22Rv1 (cell line): ENCODE measurements at regions not wholly inside any gene's neighbourhood (a gene's known extent, or its start where the extent isn't known, plus 50 kb on each side); places are given as distances from the start of the nearest gene placed in this dataset.
A peak's percentile ranks its signal among the peaks of the same experiment; 100 is the strongest.

Source experiments
- H3K27ac ChIP-seq: fragments of 450-650 bp; 2 replicates; pipeline ENCODE4 v1.5.1; 2017
- ZFX ChIP-seq: fragments of 450-650 bp; IDR thresholded peaks from 2 replicates; pipeline ENCODE4 v1.6.1; 2017; ENCODE audit warnings: antibody characterized with exemption, borderline replicate concordance
- TF ChIP-seq, protein P1 (sequence below): fragments of 450-650 bp; IDR thresholded peaks from 2 replicates; pipeline ENCODE4 v1.5.1; 2017; ENCODE audit warnings: mild to moderate bottlenecking

GRCh38 chr6:142633317-142633716 is 311.7 kb downstream of the HIVEP2 start:
- no peak for TF ChIP-seq ZFX
- TF ChIP-seq, protein P1, sequence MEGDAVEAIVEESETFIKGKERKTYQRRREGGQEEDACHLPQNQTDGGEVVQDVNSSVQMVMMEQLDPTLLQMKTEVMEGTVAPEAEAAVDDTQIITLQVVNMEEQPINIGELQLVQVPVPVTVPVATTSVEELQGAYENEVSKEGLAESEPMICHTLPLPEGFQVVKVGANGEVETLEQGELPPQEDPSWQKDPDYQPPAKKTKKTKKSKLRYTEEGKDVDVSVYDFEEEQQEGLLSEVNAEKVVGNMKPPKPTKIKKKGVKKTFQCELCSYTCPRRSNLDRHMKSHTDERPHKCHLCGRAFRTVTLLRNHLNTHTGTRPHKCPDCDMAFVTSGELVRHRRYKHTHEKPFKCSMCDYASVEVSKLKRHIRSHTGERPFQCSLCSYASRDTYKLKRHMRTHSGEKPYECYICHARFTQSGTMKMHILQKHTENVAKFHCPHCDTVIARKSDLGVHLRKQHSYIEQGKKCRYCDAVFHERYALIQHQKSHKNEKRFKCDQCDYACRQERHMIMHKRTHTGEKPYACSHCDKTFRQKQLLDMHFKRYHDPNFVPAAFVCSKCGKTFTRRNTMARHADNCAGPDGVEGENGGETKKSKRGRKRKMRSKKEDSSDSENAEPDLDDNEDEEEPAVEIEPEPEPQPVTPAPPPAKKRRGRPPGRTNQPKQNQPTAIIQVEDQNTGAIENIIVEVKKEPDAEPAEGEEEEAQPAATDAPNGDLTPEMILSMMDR: no peak

DNA sequence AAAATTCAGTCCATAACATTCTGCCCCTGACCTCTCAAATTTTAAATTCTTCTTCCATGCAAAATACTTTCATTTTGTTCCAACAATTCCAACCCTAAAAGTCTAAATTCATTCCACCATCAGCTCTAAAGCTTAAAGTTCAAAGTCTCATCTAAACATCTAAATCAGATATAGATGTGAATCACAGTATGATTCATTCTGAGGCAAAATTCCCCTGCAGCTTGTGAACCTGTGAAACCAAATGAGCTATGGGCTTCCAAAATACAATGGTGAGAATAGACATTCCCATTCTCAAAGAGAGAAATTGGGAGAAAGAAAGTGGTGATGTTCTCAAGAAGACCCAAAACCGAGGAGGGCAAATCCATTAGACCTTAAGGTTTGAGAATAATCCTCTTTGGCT is 309.8 kb downstream of the HIVEP2 start:
- H3K27ac ChIP-seq: no peak overlapping the region
- no peak for TF ChIP-seq ZFX
- TF ChIP-seq, protein P1: no peak

More at GRCh38 chr6:142633317-142633716, 311.7 kb downstream of the HIVEP2 start:
- no peak overlapping the region for H3K27ac ChIP-seq

DNA sequence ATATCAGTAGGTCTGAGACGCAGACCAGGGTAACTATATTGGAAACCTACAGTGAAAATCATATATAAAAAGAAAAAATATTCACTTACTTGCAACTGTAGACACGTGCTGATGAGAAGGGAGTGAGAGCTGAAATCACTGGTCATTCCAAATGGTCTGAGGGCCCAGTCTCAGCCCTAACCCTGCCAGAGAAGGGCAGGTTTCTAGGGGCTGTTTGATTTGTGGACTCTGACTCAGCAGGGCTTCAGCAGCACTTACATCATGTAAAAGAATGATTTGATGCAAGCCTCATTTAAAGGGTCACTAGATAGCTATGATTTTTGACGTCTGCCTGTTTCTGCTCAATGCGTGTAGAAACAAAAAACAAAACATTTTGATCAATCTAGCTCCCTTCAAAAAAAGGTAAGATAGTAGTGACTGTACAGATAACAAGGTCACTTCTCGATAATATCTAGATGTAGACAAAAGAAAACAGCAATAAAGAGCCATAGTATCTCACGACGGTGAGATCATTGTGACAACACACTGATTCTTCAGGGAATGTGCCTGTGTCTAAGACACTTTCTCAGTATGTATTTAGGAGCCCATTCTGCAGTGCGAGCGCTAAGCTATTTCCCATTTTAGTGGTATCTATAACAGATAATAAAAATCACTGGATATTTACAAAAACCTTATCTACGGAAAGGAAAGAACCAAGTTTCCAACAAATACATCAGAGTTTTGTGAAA is 307.2 kb downstream of the HIVEP2 start:
- TF ChIP-seq ZFX: no peak
- TF ChIP-seq, protein P1: no peak

DNA sequence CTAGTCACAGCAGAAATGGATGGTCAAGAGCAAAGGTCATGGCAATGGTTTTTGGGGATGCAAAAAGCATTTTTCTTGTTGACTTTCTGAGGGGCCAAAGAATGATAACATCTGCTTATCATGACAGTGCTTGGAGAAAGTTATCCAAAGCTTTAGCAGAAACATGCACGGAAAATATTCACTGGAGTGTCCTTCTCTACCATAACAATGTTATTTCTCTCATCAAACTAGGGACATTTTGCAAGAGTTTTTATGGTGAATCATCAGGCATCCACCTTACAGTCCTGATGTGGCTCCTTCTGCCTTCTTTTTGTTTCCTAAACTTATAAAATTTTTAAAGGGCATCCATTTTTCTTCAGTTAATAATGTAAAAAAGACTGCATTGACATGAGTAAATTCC is 302.3 kb downstream of the HIVEP2 start:
- H3K27ac ChIP-seq: no peak overlapping the region
- TF ChIP-seq ZFX: no peak
- TF ChIP-seq, protein P1: no peak

More for the DNA sequence above, 307.2 kb downstream of the HIVEP2 start:
- H3K27ac ChIP-seq: no peak overlapping the region

DNA sequence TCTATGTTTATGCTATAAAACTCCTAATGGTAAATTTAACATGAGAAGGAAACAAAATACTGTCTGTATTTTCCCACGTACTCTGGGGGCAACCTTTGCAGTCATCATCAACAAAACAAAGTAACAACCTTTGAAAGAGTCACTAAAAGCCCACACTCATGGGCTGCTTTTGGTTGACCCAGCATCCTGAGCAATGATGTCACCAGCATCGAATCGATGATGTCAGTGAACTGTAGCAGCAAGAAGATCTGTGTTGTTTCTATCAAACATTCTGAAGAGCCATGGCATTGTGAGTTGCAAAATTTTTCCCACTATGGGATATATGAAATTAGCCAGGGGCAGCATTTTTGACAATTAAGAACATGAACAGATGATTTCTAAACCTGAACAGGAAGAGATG is 300.1 kb downstream of the HIVEP2 start:
- TF ChIP-seq ZFX: no peak
- TF ChIP-seq, protein P1: no peak
- no peak overlapping the region for H3K27ac ChIP-seq

DNA sequence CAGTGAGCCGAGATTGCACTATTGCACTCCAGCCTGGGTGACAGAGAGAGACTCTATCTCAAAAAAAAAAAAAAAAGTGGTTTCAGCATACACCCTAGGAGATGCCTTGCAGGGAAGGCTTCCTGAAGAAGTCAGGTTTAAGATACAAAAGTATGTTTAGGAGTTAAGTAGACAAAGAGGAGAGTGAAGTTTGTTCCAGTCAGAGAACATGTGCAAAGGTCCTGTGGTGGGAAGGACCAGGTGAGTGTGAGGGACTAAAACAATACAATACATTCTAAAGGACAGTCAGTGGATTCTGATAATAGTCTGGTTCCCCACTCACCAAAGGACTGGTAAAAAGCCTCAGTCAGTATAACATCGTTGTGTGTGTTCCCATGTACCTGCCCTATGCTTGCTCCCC is 299.3 kb downstream of the HIVEP2 start:
- TF ChIP-seq ZFX: no peak
- TF ChIP-seq, protein P1: no peak
- H3K27ac ChIP-seq: no peak overlapping the region

DNA sequence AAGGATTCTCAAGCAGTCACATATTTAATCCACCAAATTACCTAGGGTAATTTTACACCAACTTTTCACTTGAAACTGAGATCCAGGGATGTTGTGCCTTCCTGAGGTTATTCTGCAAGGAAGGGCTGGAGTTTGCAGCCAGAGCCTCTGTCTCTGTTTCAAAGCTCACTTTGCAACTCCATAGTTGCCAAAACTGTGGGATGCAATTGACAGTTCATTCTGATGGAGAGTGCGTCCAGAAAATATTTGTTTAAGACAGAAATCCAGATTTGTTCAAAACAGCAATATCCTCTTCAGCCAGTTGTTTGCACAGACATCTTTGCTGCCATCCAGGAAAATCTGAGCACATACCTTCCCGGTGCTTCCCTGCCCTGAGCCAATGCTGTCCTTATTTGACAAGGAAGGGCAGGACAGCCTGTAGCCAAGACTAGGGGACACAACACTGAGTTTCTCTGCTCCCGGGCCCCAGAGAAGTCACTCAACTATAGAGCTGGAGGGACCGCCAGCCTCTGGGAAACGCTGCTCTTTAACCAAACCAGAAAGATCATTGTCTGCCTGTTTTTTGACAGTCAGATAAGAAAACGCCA is 297.4 kb downstream of the HIVEP2 start:
- no peak for TF ChIP-seq ZFX
- TF ChIP-seq, protein P1: no peak
- peak overlapping the region; percentile 68 for H3K27ac ChIP-seq
